IMR-90 (cell line): ENCODE measurements at regions not wholly inside any gene's neighbourhood (a gene's known extent, or its start where the extent isn't known, plus 50 kb on each side); places are given as distances from the start of the nearest gene placed in this dataset.

Experiments
- CEBPB ChIP-seq: IDR thresholded peaks from 2 replicates; pipeline ENCODE4 v1.6.1; 2012; ENCODE audit warnings: low read depth, low read length, improper control_type of control experiment
- CHD1 ChIP-seq: IDR thresholded peaks from 2 replicates; pipeline ENCODE4 v1.6.1; 2012; ENCODE audit warnings: low read depth, low read length, improper control_type of control experiment
- FOS ChIP-seq: fragments of 150-350 bp; IDR thresholded peaks from 2 replicates; pipeline ENCODE4 v1.6.1; 2016; ENCODE audit warnings: low read depth, low read length
- MAFK ChIP-seq: IDR thresholded peaks from 2 replicates; pipeline ENCODE4 v1.6.1; 2012; ENCODE audit warnings: low read depth, low read length, improper control_type of control experiment
- MAZ ChIP-seq: IDR thresholded peaks from 2 replicates; pipeline ENCODE4 v1.6.1; 2012; ENCODE audit warnings: low read depth, mild to moderate bottlenecking, low read length, improper control_type of control experiment, moderate library complexity, borderline replicate concordance
- MXI1 ChIP-seq: IDR thresholded peaks from 2 replicates; pipeline ENCODE4 v1.6.1; 2012; ENCODE audit warnings: low read depth, mild to moderate bottlenecking, low read length, moderate library complexity, borderline replicate concordance
- NFE2L2 ChIP-seq: fragments of 150-350 bp; IDR thresholded peaks from 2 replicates; pipeline ENCODE4 v1.6.1; 2016; ENCODE audit warnings: low read depth, mild to moderate bottlenecking, low read length
- POLR2A ChIP-seq: IDR thresholded peaks from 2 replicates; pipeline ENCODE4 v1.6.1; 2012; ENCODE audit warnings: mild to moderate bottlenecking, low read depth, low read length
- RAD21 ChIP-seq: IDR thresholded peaks from 2 replicates; pipeline ENCODE4 v1.6.1; 2012; ENCODE audit warnings: low read length, improper control_type of control experiment
- RCOR1 ChIP-seq: IDR thresholded peaks from 2 replicates; pipeline ENCODE4 v1.6.1; 2012; ENCODE audit warnings: mild to moderate bottlenecking, low read length, improper control_type of control experiment; ENCODE audit not compliant: insufficient replicate concordance
- SMC3 ChIP-seq: fragments of 150-350 bp; IDR thresholded peaks from 2 replicates; pipeline ENCODE4 v1.6.1; 2016; ENCODE audit warnings: low read depth, mild to moderate bottlenecking, antibody characterized with exemption, low read length, moderate library complexity
- TF ChIP-seq, protein P1 (sequence below): conservative IDR thresholded peaks from 2 replicates; pipeline ENCODE4 v1.5.1; 2012; ENCODE audit warnings: mild to moderate bottlenecking, low read depth, low read length, improper control_type of control experiment
- TF ChIP-seq, protein P2 (sequence below): fragments of 150-350 bp; IDR thresholded peaks from 2 replicates; pipeline ENCODE4 v1.6.1; 2016; ENCODE audit warnings: low read depth, mild to moderate bottlenecking, low read length, moderate library complexity, borderline replicate concordance
- TF ChIP-seq, protein P3 (sequence below): fragments of 150-350 bp; IDR thresholded peaks from 2 replicates; pipeline ENCODE4 v1.6.1; 2017; ENCODE audit warnings: mild to moderate bottlenecking, antibody characterized with exemption, low read length, low read depth

DNA sequence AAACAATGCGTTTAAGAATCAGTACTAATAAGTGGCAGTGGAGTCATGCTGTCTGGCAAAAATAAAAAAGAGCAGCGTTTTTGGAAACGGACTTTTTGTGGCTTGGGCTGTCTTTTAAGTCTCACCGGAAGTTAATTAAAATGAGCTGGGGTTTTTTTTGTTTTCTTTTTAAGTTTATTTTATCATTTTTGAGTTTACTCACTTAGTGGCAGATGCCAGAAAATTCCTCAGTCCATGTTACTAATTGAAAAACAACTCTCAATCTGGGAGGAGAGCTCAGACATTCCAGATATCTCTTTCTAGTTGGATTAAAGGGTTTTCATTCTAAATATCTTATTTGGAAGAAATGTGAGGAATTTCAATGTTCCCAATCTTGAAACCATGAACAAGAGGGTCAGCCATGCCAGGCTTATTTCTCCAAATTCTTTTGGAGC lies 133.8 kb upstream of the AGR3 start:
- TF ChIP-seq, protein P1, sequence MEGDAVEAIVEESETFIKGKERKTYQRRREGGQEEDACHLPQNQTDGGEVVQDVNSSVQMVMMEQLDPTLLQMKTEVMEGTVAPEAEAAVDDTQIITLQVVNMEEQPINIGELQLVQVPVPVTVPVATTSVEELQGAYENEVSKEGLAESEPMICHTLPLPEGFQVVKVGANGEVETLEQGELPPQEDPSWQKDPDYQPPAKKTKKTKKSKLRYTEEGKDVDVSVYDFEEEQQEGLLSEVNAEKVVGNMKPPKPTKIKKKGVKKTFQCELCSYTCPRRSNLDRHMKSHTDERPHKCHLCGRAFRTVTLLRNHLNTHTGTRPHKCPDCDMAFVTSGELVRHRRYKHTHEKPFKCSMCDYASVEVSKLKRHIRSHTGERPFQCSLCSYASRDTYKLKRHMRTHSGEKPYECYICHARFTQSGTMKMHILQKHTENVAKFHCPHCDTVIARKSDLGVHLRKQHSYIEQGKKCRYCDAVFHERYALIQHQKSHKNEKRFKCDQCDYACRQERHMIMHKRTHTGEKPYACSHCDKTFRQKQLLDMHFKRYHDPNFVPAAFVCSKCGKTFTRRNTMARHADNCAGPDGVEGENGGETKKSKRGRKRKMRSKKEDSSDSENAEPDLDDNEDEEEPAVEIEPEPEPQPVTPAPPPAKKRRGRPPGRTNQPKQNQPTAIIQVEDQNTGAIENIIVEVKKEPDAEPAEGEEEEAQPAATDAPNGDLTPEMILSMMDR: no peak
- no peak for TF ChIP-seq POLR2A
- TF ChIP-seq MAZ: no peak
- TF ChIP-seq MAFK: no peak
- TF ChIP-seq SMC3: no peak
- no peak for TF ChIP-seq CEBPB
- no peak for TF ChIP-seq RCOR1
- TF ChIP-seq, protein P2, sequence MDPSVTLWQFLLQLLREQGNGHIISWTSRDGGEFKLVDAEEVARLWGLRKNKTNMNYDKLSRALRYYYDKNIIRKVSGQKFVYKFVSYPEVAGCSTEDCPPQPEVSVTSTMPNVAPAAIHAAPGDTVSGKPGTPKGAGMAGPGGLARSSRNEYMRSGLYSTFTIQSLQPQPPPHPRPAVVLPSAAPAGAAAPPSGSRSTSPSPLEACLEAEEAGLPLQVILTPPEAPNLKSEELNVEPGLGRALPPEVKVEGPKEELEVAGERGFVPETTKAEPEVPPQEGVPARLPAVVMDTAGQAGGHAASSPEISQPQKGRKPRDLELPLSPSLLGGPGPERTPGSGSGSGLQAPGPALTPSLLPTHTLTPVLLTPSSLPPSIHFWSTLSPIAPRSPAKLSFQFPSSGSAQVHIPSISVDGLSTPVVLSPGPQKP: no peak
- no peak for TF ChIP-seq RAD21
- TF ChIP-seq, protein P3, sequence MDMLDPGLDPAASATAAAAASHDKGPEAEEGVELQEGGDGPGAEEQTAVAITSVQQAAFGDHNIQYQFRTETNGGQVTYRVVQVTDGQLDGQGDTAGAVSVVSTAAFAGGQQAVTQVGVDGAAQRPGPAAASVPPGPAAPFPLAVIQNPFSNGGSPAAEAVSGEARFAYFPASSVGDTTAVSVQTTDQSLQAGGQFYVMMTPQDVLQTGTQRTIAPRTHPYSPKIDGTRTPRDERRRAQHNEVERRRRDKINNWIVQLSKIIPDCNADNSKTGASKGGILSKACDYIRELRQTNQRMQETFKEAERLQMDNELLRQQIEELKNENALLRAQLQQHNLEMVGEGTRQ: no peak
- TF ChIP-seq CHD1: no peak
- no peak for TF ChIP-seq NFE2L2
- no peak for TF ChIP-seq FOS
- TF ChIP-seq MXI1: no peak
